K562 (cell line): ENCODE measurements at regions not wholly inside any gene's neighbourhood (a gene's known extent, or its start where the extent isn't known, plus 50 kb on each side); places are given as distances from the start of the nearest gene placed in this dataset.

Source experiments
- ATAC-seq: fragments of 200-7000 bp; cut with Tn5 transposase; 3 replicates; pipeline ENCODE4 v1.9.1; 2020; ENCODE audit warnings: moderate library complexity
- BruUV-seq: library from RNA; stranded (reverse); fragments of 400-500 nt; replicated peaks from 2 replicates; lab custom pipeline; 2021; lab: Mats Ljungman, UMichigan
- CTCF ChIA-PET: fragments of 300-600 bp; formaldehyde crosslinking; extraction: SDS; loops from one replicate; lab custom pipeline; 2021; ENCODE audit warnings: low intra/inter-chr PET ratio; lab: Yijun Ruan, JAX
- POLR2A ChIA-PET: fragments of 300-600, 350-650 bp; sonication (Branson Sonifier 250); formaldehyde crosslinking; extraction: SDS; loops from one replicate; lab custom pipeline; 2021; ENCODE audit warnings: antibody characterized with exemption, inconsistent platforms; lab: Yijun Ruan, JAX
- DNase-seq, 4 experiments: peaks; one replicate each; pipeline versions ENCODE4 v3.0.0 to v3.0.0-alpha.2; 2011 to 2018; ENCODE audit warnings: low spot score in 3 of 4, mixed read lengths in 3 of 4; ENCODE audit errors: extremely low read depth in 1 of 4
- FAIRE-seq: peaks from 2 replicates; lab custom pipeline; 2011; peaks lifted over from hg19 to GRCh38; lab: Jason Lieb, UNC
- H2AFZ ChIP-seq: 2 replicates; pipeline ENCODE4 v1.6.0; 2011; ENCODE audit warnings: low read depth, low read length, control low read depth, inconsistent platforms
- H3K27ac ChIP-seq: fragments of 200-600 bp; 3 replicates; pipeline ENCODE4 v1.8.0; 2011; ENCODE audit warnings: low read depth, mild to moderate bottlenecking, control low read depth, inconsistent platforms, low read length, moderate library complexity, mixed read lengths; ENCODE audit errors: extremely low read depth
- H3K27me3 ChIP-seq, 2 experiments: fragments of 300-600 bp in 1 of 2; 2 replicates in 1 of 2; 3 replicates in 1 of 2; pipeline versions ENCODE4 v1.6.0 to v1.8.0; 2011; ENCODE audit warnings: inconsistent platforms in 2 of 2, low read length in 2 of 2, mild to moderate bottlenecking in 1 of 2, mixed read lengths in 1 of 2, moderate library complexity in 1 of 2; ENCODE audit not compliant: control insufficient read depth in 2 of 2, insufficient read depth in 2 of 2
- H3K36me3 ChIP-seq: fragments of 300-600 bp; 3 replicates; pipeline ENCODE4 v1.8.0; 2011; ENCODE audit warnings: mild to moderate bottlenecking, low read length, inconsistent platforms; ENCODE audit not compliant: control insufficient read depth, insufficient read depth
- H3K4me1 ChIP-seq, 2 experiments: fragments of 200-600 bp in 1 of 2; replicated peaks in 1 of 2; 2 replicates in 1 of 2; 3 replicates in 1 of 2; pipeline versions ENCODE4 v1.5.1 to v1.8.0; 2011; ENCODE audit warnings: inconsistent platforms in 2 of 2, low read length in 2 of 2, mild to moderate bottlenecking in 1 of 2, mixed read lengths in 1 of 2, moderate library complexity in 1 of 2; ENCODE audit not compliant: control insufficient read depth in 2 of 2, insufficient read depth in 2 of 2
- H3K4me2 ChIP-seq: 2 replicates; pipeline ENCODE4 v1.6.1; 2011; ENCODE audit warnings: low read length, control low read depth, inconsistent platforms, mixed read lengths; ENCODE audit not compliant: insufficient read depth
- H3K4me3 ChIP-seq: fragments of 200-600 bp; sonication (generic), shearing (Covaris generic); 2 replicates; pipeline ENCODE4 v1.5.1; 2016; ENCODE audit warnings: control low read depth, inconsistent platforms
- H3K79me2 ChIP-seq: fragments of 200-600 bp; 3 replicates; pipeline ENCODE4 v1.8.0; 2011; ENCODE audit warnings: low read length, inconsistent platforms; ENCODE audit not compliant: control insufficient read depth, insufficient read depth
- H3K9ac ChIP-seq, 2 experiments: 2 replicates each; pipeline versions ENCODE4 v1.6.0 to v1.6.1; 2011; ENCODE audit warnings: low read depth in 2 of 2, low read length in 2 of 2, control low read depth in 1 of 2, inconsistent platforms in 1 of 2, mild to moderate bottlenecking in 1 of 2, mixed read lengths in 1 of 2; ENCODE audit not compliant: insufficient read depth in 1 of 2
- H3K9me1 ChIP-seq: one replicate; pipeline ENCODE4 v1.6.0; 2011; ENCODE audit warnings: inconsistent platforms, mild to moderate bottlenecking, low read length, moderate library complexity; ENCODE audit not compliant: control insufficient read depth, insufficient read depth
- H3K9me3 ChIP-seq: replicated peaks from 2 replicates; pipeline ENCODE4 v1.5.1; 2011; ENCODE audit warnings: low read depth, low read length, inconsistent platforms; ENCODE audit not compliant: control insufficient read depth, insufficient read depth
- H4K20me1 ChIP-seq: replicated peaks from 2 replicates; pipeline ENCODE4 v1.6.1; 2011; ENCODE audit warnings: low read length, inconsistent platforms, mixed read lengths; ENCODE audit not compliant: control insufficient read depth, insufficient read depth
- ARID1B ChIP-seq: fragments of 450-650 bp; IDR thresholded peaks from 2 replicates; pipeline ENCODE4 v1.6.1; 2016; ENCODE audit warnings: antibody characterized with exemption, mild to moderate bottlenecking, inconsistent platforms
- CBFA2T2 ChIP-seq: fragments of 450-650 bp; conservative IDR thresholded peaks from 2 replicates; pipeline ENCODE4 v1.6.1; 2017; ENCODE audit warnings: mild to moderate bottlenecking
- HCFC1 ChIP-seq: IDR thresholded peaks from 2 replicates; pipeline ENCODE4 v1.6.1; 2012; ENCODE audit warnings: low read depth, low read length, improper control_type of control experiment
- HMG20B ChIP-seq: fragments of 250-450 bp; sonication (Bioruptor Pico); IDR thresholded peaks from 2 replicates; pipeline ENCODE4 v1.5.0; 2021; ENCODE audit warnings: mild to moderate bottlenecking
- PML ChIP-seq: IDR thresholded peaks from 2 replicates; pipeline ENCODE4 v1.6.1; 2012; ENCODE audit warnings: low read length, inconsistent platforms
- RHOXF2B ChIP-seq: fragments of 250-450 bp; sonication (Bioruptor Pico); conservative IDR thresholded peaks from 2 replicates; pipeline ENCODE4 v1.5.1; 2021
- STAT6 ChIP-seq: sonication (generic); formaldehyde crosslinking; IDR thresholded peaks from 2 replicates; pipeline ENCODE4 v1.8.1; 2023; ENCODE audit warnings: mild to moderate bottlenecking, missing genetic modification reagents
- TAF1 ChIP-seq: IDR thresholded peaks from 2 replicates; pipeline ENCODE4 v1.6.1; 2011; ENCODE audit warnings: mild to moderate bottlenecking, low read length, moderate library complexity; ENCODE audit not compliant: insufficient read depth, control insufficient read depth, severe bottlenecking; ENCODE audit errors: extremely low read depth
- ZNF318 ChIP-seq, 2 experiments: fragments of 450-650 bp; IDR thresholded peaks; 2 replicates each; pipeline ENCODE4 v1.6.1; 2016; ENCODE audit warnings: mild to moderate bottlenecking in 2 of 2, borderline replicate concordance in 1 of 2, low read depth in 1 of 2, moderate library complexity in 1 of 2
- ZNF639 ChIP-seq, 2 experiments: fragments of 200-800 bp in 1 of 2; sonication (Bioruptor generic) in 1 of 2; sonication (generic) in 1 of 2; formaldehyde crosslinking in 1 of 2; IDR thresholded peaks in 1 of 2; conservative IDR thresholded peaks in 1 of 2; 2 replicates each; pipeline versions ENCODE4 v1.5.0 to v1.6.1; 2016 to 2020; ENCODE audit warnings: missing compliant biosample characterization in 1 of 2, missing genetic modification characterization in 1 of 2, missing genetic modification reagents in 1 of 2
- WGBS: fragments of 100-300 bp; shearing (Covaris generic); methylation state at CpG from one replicate; pipeline ENCODE4 v1.1.6; 2016; ENCODE audit warnings: low coverage, mixed read lengths; ENCODE audit not compliant: insufficient coverage; ENCODE audit errors: missing lambda C conversion rate; 5-methylcytosine and 5-hydroxymethylcytosine counted together
- in situ Hi-C: fragments of 300-500 bp; cut with MboI; formaldehyde crosslinking; loops from 4 replicates; pipeline ENCODE4 v1.15.0; 2018; ENCODE audit warnings: inconsistent platforms, mixed read lengths
- intact Hi-C: fragments of 100-400 bp; cut with micrococcal nuclease; formaldehyde crosslinking; loops from 2 replicates; pipeline ENCODE4 v1.14.2; 2022

GRCh38 chr5:125776656-125777139, 646.5 kb upstream of the GRAMD2B start:
- no peaks in the 10 kb centered on the region for H3K9me3 ChIP-seq
- ATAC-seq (no peak), FAIRE-seq (no peak), DNase-seq (no peak)
- H3K27me3 ChIP-seq: no peaks in the 10 kb centered on the region
- in situ Hi-C loops: no loop called here
- no peak overlapping the region for H3K27ac ChIP-seq
- H3K4me2 ChIP-seq: no peak overlapping the region
- no peaks in the 10 kb centered on the region for H3K79me2 ChIP-seq
- no peak overlapping the region for H3K9ac ChIP-seq
- intact Hi-C loops: no loop called here
- no peaks in the 10 kb centered on the region for H3K9me1 ChIP-seq
- H2AFZ ChIP-seq: no peak overlapping the region
- POLR2A ChIA-PET: no interaction called here
- no peaks in the 10 kb centered on the region for H4K20me1 ChIP-seq
- no peaks in the 10 kb centered on the region for H3K36me3 ChIP-seq
- CTCF ChIA-PET: no interaction called here
- 0% methylated on average over 3 of the region's 3 CpGs for whole genome bisulfite sequencing
- H3K4me3 ChIP-seq: no peak overlapping the region
- no TSS peak for BruUV-seq
- H3K4me1 ChIP-seq: no peaks in the 10 kb centered on the region
- TF ChIP-seq ZNF318 (IDR thresholded peaks at IDR 0.05; ENCODE audit: borderline replicate concordance in 1 of 2, low read depth in 1 of 2) (no peak), HCFC1 (no peak), STAT6 (CRISPR knock-in tag) (no peak), RHOXF2B (no peak), ZNF639 (CRISPR knock-in tag; conservative IDR thresholded peaks at IDR 0.05 in 1 of 2, IDR thresholded peaks at IDR 0.05 in 1 of 2) (no peak), ARID1B (no peak), CBFA2T2 (no peak), HMG20B (CRISPR knock-in tag) (no peak), TAF1 (no peak), PML (no peak)
